Nephron progenitor cell (in vitro differentiated cells): ENCODE measurements at regions not wholly inside any gene's neighbourhood (a gene's known extent, or its start where the extent isn't known, plus 50 kb on each side); places are given as distances from the start of the nearest gene placed in this dataset.

Experiments used
- DNase-seq: peaks from one replicate; pipeline ENCODE4 v3.0.0; 2021
- H3K27ac Mint-ChIP-seq: 2 replicates; pipeline ENCODE4 v1.8.0; 2021; ENCODE audit warnings: mild to moderate bottlenecking, moderate library complexity, mixed read lengths
- H3K27me3 Mint-ChIP-seq: 2 replicates; pipeline ENCODE4 v1.8.0; 2021; ENCODE audit warnings: mild to moderate bottlenecking, low read depth, mixed read lengths; ENCODE audit not compliant: poor library complexity
- H3K36me3 Mint-ChIP-seq: 2 replicates; pipeline ENCODE4 v1.8.0; 2021; ENCODE audit warnings: low read depth, mixed read lengths
- H3K4me1 Mint-ChIP-seq: 2 replicates; pipeline ENCODE4 v1.8.0; 2021; ENCODE audit warnings: mixed read lengths
- H3K4me3 Mint-ChIP-seq: 2 replicates; pipeline ENCODE4 v1.8.0; 2021; ENCODE audit warnings: mild to moderate bottlenecking, moderate library complexity, mixed read lengths
- H3K9me3 Mint-ChIP-seq: 2 replicates; pipeline ENCODE4 v1.8.0; 2021; ENCODE audit warnings: mild to moderate bottlenecking, moderate library complexity, mixed read lengths
- CTCF ChIP-seq: fragments of 200-600 bp; sonication (generic); IDR thresholded peaks from 2 replicates; pipeline ENCODE4 v1.5.0; 2021; ENCODE audit warnings: antibody characterized with exemption

GRCh38 chr7:112855227-112855626 lies 65.0 kb upstream of the TMEM168 start:
- TF ChIP-seq CTCF: no peak

GRCh38 chr7:112854169-112854568 lies 64.0 kb upstream of the TMEM168 start:
- Mint-ChIP-seq H3K27me3 (no peaks in the 10 kb centered on the region), H3K4me3 (no peak overlapping the region), H3K9me3 (peaks cover 28% of the 10 kb centered on the region), H3K27ac (no peak overlapping the region), H3K4me1 (peaks cover 13% of the 10 kb centered on the region), H3K36me3 (peaks cover 59% of the 10 kb centered on the region)
- DNase-seq: no peak
- no peak for TF ChIP-seq CTCF

More at GRCh38 chr7:112855227-112855626, 65.0 kb upstream of the TMEM168 start:
- peaks cover 26% of the 10 kb centered on the region for H3K9me3 Mint-ChIP-seq
- peaks cover 13% of the 10 kb centered on the region for H3K4me1 Mint-ChIP-seq
- peaks cover 58% of the 10 kb centered on the region for H3K36me3 Mint-ChIP-seq
- peak overlapping the region; percentile 34 for H3K27ac Mint-ChIP-seq
- DNase-seq: no peak
- H3K27me3 Mint-ChIP-seq: no peaks in the 10 kb centered on the region
- no peak overlapping the region for H3K4me3 Mint-ChIP-seq

GRCh38 chr7:112853422-112853821 lies 63.2 kb upstream of the TMEM168 start:
- no peaks in the 10 kb centered on the region for H3K27me3 Mint-ChIP-seq
- H3K36me3 Mint-ChIP-seq: peaks cover 55% of the 10 kb centered on the region
- no peak for TF ChIP-seq CTCF
- no peak for DNase-seq
- H3K4me1 Mint-ChIP-seq: peaks cover 13% of the 10 kb centered on the region
- no peak overlapping the region for H3K4me3 Mint-ChIP-seq
- peaks cover 28% of the 10 kb centered on the region for H3K9me3 Mint-ChIP-seq
- H3K27ac Mint-ChIP-seq: no peak overlapping the region

GRCh38 chr7:112843151-112843550 lies 53.0 kb upstream of the TMEM168 start:
- H3K4me3 Mint-ChIP-seq: no peak overlapping the region
- DNase-seq: no peak
- H3K4me1 Mint-ChIP-seq: peaks cover 9% of the 10 kb centered on the region
- no peak for TF ChIP-seq CTCF
- peaks cover 65% of the 10 kb centered on the region for H3K36me3 Mint-ChIP-seq
- peaks cover 45% of the 10 kb centered on the region for H3K9me3 Mint-ChIP-seq
- no peaks in the 10 kb centered on the region for H3K27me3 Mint-ChIP-seq
- H3K27ac Mint-ChIP-seq: no peak overlapping the region
